GM23338 (cell line): ENCODE measurements at regions not wholly inside any gene's neighbourhood (a gene's known extent, or its start where the extent isn't known, plus 50 kb on each side); places are given as distances from the start of the nearest gene placed in this dataset.

Source experiments
- ATAC-seq: fragments of 200-7000 bp; cut with Tn5 transposase; 3 replicates; pipeline ENCODE4 v1.9.1; 2020
- DNase-seq: peaks from one replicate; pipeline ENCODE4 v3.0.0-alpha.2; 2015; ENCODE audit warnings: low spot score
- H2AFZ ChIP-seq: fragments of 200-600 bp; sonication (generic); 2 replicates; pipeline ENCODE4 v1.8.0; 2016; ENCODE audit warnings: antibody characterized with exemption, mild to moderate bottlenecking, moderate library complexity
- H3F3A ChIP-seq: fragments of 200-600 bp; sonication (generic); replicated peaks from 2 replicates; pipeline ENCODE4 v1.8.0; 2017; ENCODE audit warnings: antibody characterized with exemption, mixed run types, low read depth
- H3K27ac ChIP-seq: fragments of 200-600 bp; sonication (generic); 2 replicates; pipeline ENCODE4 v1.6.1; 2016; ENCODE audit warnings: low read depth
- H3K27me3 ChIP-seq: fragments of 200-600 bp; sonication (generic); 2 replicates; pipeline ENCODE4 v1.8.0; 2016; ENCODE audit warnings: mild to moderate bottlenecking, mixed run types, moderate library complexity; ENCODE audit not compliant: insufficient read depth
- H3K36me3 ChIP-seq: fragments of 200-600 bp; sonication (generic); 2 replicates; pipeline ENCODE4 v1.8.0; 2016; ENCODE audit warnings: mild to moderate bottlenecking; ENCODE audit not compliant: insufficient read depth
- H3K4me1 ChIP-seq: fragments of 200-600 bp; sonication (generic); 2 replicates; pipeline ENCODE4 v1.8.0; 2016; ENCODE audit warnings: mild to moderate bottlenecking, moderate library complexity; ENCODE audit not compliant: insufficient read depth
- H3K4me2 ChIP-seq: fragments of 200-600 bp; sonication (generic); 2 replicates; pipeline ENCODE4 v1.7.1; 2017; ENCODE audit warnings: mixed run types
- H3K4me3 ChIP-seq: fragments of 200-600 bp; sonication (generic); 2 replicates; pipeline ENCODE4 v1.6.1; 2016; ENCODE audit warnings: mixed run types
- H3K79me2 ChIP-seq: fragments of 200-600 bp; sonication (generic); replicated peaks from 2 replicates; pipeline ENCODE4 v1.8.0; 2017; ENCODE audit warnings: mild to moderate bottlenecking; ENCODE audit not compliant: insufficient read depth
- H3K9me2 ChIP-seq: fragments of 200-600 bp; sonication (generic); 2 replicates; pipeline ENCODE4 v1.8.0; 2017; ENCODE audit not compliant: insufficient read depth
- H4K20me1 ChIP-seq: fragments of 200-600 bp; sonication (generic); replicated peaks from 2 replicates; pipeline ENCODE4 v1.8.0; 2017; ENCODE audit warnings: mild to moderate bottlenecking; ENCODE audit not compliant: insufficient read depth
- H3K27ac Mint-ChIP-seq: 2 replicates; pipeline ENCODE4 v1.8.0; 2020; ENCODE audit warnings: inconsistent platforms, mild to moderate bottlenecking, moderate library complexity, mixed read lengths
- H3K27me3 Mint-ChIP-seq: 3 replicates; pipeline ENCODE4 v1.8.0; 2022; ENCODE audit warnings: low read depth, mild to moderate bottlenecking, moderate library complexity, mixed read lengths, inconsistent platforms; ENCODE audit not compliant: insufficient read depth, poor library complexity
- H3K36me3 Mint-ChIP-seq: 3 replicates; pipeline ENCODE4 v1.8.0; 2021; ENCODE audit warnings: low read depth, mild to moderate bottlenecking, inconsistent platforms, moderate library complexity, mixed read lengths
- H3K4me1 Mint-ChIP-seq: 3 replicates; pipeline ENCODE4 v1.8.0; 2020; ENCODE audit warnings: mild to moderate bottlenecking, inconsistent platforms, mixed read lengths
- H3K4me3 Mint-ChIP-seq: 3 replicates; pipeline ENCODE4 v1.8.0; 2021; ENCODE audit warnings: moderate library complexity, mild to moderate bottlenecking, inconsistent platforms, mixed read lengths
- H3K9me3 Mint-ChIP-seq: 3 replicates; pipeline ENCODE4 v1.8.0; 2020; ENCODE audit warnings: moderate library complexity, mild to moderate bottlenecking, inconsistent platforms, mixed read lengths
- CREB1 ChIP-seq: fragments of 250-450 bp; sonication (Bioruptor Pico); IDR thresholded peaks from 2 replicates; pipeline ENCODE4 v1.5.0; 2020; ENCODE audit warnings: low read depth, mild to moderate bottlenecking, moderate library complexity
- EZH2 ChIP-seq: fragments of 200-600 bp; sonication (generic); IDR thresholded peaks from one replicate; pipeline ENCODE4 v1.8.0; 2017; ENCODE audit warnings: antibody characterized with exemption, mild to moderate bottlenecking, low read depth; ENCODE audit not compliant: unreplicated experiment
- EZH2phosphoT487 ChIP-seq: fragments of 200-600 bp; sonication (generic); IDR thresholded peaks from one replicate; pipeline ENCODE4 v1.8.1; 2018; ENCODE audit warnings: antibody characterized with exemption; ENCODE audit not compliant: unreplicated experiment
- JUNB ChIP-seq: IDR thresholded peaks from one replicate; pipeline ENCODE4 v1.6.1; 2016; ENCODE audit warnings: antibody characterized with exemption; ENCODE audit not compliant: unreplicated experiment
- NANOG ChIP-seq: IDR thresholded peaks from 2 replicates; pipeline ENCODE4 v1.6.1; 2016; ENCODE audit warnings: antibody characterized with exemption, borderline replicate concordance
- POLR2AphosphoS5 ChIP-seq: IDR thresholded peaks from 2 replicates; pipeline ENCODE4 v1.6.1; 2016; ENCODE audit warnings: antibody characterized with exemption, low read depth
- STAT1 ChIP-seq: IDR thresholded peaks from one replicate; pipeline ENCODE4 v1.6.1; 2016; ENCODE audit warnings: antibody characterized with exemption; ENCODE audit not compliant: unreplicated experiment
- ZNF114 ChIP-seq: fragments of 250-450 bp; sonication (Bioruptor Pico); IDR thresholded peaks from 2 replicates; pipeline ENCODE4 v1.5.0; 2020; ENCODE audit warnings: mild to moderate bottlenecking, moderate library complexity
- ZNF331 ChIP-seq: fragments of 250-450 bp; sonication (Bioruptor Pico); IDR thresholded peaks from 2 replicates; pipeline ENCODE4 v1.5.0; 2020; ENCODE audit warnings: low read depth, mild to moderate bottlenecking, moderate library complexity
- TF ChIP-seq, protein P1 (sequence below): IDR thresholded peaks from 2 replicates; pipeline ENCODE4 v1.6.1; 2016; ENCODE audit warnings: antibody characterized with exemption
- TF ChIP-seq, protein P2 (sequence below): fragments of 250-450 bp; sonication (Bioruptor Pico); IDR thresholded peaks from 2 replicates; pipeline ENCODE4 v1.5.0; 2020; ENCODE audit warnings: mild to moderate bottlenecking, moderate library complexity
- TF ChIP-seq, protein P3 (sequence below), 2 experiments: fragments of 200-600 bp in 1 of 2; sonication (generic) in 1 of 2; conservative IDR thresholded peaks; 2 replicates each; pipeline versions ENCODE4 v1.5.1 to v1.6.1; 2016 to 2017; ENCODE audit warnings: antibody characterized with exemption in 2 of 2, low read depth in 2 of 2, mild to moderate bottlenecking in 2 of 2, moderate library complexity in 1 of 2
- TF ChIP-seq, protein P4 (sequence below): IDR thresholded peaks from one replicate; pipeline ENCODE4 v1.6.1; 2018; ENCODE audit warnings: antibody characterized with exemption; ENCODE audit not compliant: unreplicated experiment

DNA sequence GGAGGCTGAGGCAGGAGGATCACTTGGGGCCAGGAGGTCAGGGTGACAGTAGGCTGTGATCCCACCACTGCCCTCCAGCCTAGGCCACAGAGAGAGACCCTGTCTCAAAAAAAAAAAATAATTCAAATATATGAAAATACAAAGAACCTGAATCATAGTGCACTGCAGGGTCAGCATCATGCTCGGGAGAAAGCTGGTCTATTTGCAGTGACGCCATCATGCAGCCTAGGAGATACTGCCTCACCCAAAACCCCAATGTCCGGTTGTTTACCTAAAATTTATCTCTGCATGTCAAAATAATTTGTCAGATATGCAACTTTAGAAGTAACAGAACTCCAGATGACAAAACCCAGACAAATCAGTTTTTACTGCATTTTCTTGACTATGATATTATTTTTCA, 61.5 kb upstream of the ALKAL2 start:
- H3K4me3 ChIP-seq: no peak overlapping the region
- H3K36me3 ChIP-seq: no peaks in the 10 kb centered on the region
- no peaks in the 10 kb centered on the region for H3K36me3 Mint-ChIP-seq
- no peak for TF ChIP-seq STAT1
- TF ChIP-seq, protein P1, sequence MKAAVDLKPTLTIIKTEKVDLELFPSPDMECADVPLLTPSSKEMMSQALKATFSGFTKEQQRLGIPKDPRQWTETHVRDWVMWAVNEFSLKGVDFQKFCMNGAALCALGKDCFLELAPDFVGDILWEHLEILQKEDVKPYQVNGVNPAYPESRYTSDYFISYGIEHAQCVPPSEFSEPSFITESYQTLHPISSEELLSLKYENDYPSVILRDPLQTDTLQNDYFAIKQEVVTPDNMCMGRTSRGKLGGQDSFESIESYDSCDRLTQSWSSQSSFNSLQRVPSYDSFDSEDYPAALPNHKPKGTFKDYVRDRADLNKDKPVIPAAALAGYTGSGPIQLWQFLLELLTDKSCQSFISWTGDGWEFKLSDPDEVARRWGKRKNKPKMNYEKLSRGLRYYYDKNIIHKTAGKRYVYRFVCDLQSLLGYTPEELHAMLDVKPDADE: no peak
- no peak for TF ChIP-seq CREB1 (CRISPR knock-in tag)
- no peak for TF ChIP-seq EZH2
- no peak for TF ChIP-seq JUNB
- TF ChIP-seq POLR2AphosphoS5: no peak
- TF ChIP-seq ZNF114 (CRISPR knock-in tag): no peak
- no peak for TF ChIP-seq ZNF331 (CRISPR knock-in tag)
- TF ChIP-seq, protein P2, sequence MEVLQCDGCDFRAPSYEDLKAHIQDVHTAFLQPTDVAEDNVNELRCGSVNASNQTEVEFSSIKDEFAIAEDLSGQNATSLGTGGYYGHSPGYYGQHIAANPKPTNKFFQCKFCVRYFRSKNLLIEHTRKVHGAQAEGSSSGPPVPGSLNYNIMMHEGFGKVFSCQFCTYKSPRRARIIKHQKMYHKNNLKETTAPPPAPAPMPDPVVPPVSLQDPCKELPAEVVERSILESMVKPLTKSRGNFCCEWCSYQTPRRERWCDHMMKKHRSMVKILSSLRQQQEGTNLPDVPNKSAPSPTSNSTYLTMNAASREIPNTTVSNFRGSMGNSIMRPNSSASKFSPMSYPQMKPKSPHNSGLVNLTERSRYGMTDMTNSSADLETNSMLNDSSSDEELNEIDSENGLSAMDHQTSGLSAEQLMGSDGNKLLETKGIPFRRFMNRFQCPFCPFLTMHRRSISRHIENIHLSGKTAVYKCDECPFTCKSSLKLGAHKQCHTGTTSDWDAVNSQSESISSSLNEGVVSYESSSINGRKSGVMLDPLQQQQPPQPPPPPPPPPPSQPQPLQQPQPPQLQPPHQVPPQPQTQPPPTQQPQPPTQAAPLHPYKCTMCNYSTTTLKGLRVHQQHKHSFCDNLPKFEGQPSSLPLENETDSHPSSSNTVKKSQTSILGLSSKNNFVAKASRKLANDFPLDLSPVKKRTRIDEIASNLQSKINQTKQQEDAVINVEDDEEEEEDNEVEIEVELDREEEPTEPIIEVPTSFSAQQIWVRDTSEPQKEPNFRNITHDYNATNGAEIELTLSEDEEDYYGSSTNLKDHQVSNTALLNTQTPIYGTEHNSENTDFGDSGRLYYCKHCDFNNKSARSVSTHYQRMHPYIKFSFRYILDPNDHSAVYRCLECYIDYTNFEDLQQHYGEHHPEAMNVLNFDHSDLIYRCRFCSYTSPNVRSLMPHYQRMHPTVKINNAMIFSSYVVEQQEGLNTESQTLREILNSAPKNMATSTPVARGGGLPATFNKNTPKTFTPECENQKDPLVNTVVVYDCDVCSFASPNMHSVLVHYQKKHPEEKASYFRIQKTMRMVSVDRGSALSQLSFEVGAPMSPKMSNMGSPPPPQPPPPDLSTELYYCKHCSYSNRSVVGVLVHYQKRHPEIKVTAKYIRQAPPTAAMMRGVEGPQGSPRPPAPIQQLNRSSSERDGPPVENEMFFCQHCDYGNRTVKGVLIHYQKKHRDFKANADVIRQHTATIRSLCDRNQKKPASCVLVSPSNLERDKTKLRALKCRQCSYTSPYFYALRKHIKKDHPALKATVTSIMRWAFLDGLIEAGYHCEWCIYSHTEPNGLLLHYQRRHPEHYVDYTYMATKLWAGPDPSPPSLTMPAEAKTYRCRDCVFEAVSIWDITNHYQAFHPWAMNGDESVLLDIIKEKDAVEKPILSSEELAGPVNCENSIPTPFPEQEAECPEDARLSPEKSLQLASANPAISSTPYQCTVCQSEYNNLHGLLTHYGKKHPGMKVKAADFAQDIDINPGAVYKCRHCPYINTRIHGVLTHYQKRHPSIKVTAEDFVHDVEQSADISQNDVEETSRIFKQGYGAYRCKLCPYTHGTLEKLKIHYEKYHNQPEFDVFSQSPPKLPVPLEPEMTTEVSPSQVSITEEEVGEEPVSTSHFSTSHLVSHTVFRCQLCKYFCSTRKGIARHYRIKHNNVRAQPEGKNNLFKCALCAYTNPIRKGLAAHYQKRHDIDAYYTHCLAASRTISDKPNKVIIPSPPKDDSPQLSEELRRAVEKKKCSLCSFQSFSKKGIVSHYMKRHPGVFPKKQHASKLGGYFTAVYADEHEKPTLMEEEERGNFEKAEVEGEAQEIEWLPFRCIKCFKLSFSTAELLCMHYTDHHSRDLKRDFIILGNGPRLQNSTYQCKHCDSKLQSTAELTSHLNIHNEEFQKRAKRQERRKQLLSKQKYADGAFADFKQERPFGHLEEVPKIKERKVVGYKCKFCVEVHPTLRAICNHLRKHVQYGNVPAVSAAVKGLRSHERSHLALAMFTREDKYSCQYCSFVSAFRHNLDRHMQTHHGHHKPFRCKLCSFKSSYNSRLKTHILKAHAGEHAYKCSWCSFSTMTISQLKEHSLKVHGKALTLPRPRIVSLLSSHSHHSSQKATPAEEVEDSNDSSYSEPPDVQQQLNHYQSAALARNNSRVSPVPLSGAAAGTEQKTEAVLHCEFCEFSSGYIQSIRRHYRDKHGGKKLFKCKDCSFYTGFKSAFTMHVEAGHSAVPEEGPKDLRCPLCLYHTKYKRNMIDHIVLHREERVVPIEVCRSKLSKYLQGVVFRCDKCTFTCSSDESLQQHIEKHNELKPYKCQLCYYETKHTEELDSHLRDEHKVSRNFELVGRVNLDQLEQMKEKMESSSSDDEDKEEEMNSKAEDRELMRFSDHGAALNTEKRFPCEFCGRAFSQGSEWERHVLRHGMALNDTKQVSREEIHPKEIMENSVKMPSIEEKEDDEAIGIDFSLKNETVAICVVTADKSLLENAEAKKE (CRISPR knock-in tag): no peak
- TF ChIP-seq NANOG: no peak
- TF ChIP-seq, protein P3, sequence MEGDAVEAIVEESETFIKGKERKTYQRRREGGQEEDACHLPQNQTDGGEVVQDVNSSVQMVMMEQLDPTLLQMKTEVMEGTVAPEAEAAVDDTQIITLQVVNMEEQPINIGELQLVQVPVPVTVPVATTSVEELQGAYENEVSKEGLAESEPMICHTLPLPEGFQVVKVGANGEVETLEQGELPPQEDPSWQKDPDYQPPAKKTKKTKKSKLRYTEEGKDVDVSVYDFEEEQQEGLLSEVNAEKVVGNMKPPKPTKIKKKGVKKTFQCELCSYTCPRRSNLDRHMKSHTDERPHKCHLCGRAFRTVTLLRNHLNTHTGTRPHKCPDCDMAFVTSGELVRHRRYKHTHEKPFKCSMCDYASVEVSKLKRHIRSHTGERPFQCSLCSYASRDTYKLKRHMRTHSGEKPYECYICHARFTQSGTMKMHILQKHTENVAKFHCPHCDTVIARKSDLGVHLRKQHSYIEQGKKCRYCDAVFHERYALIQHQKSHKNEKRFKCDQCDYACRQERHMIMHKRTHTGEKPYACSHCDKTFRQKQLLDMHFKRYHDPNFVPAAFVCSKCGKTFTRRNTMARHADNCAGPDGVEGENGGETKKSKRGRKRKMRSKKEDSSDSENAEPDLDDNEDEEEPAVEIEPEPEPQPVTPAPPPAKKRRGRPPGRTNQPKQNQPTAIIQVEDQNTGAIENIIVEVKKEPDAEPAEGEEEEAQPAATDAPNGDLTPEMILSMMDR (conservative IDR thresholded peaks at IDR 0.05; ENCODE audit: low read depth in 2 of 2): no peak
- TF ChIP-seq, protein P4, sequence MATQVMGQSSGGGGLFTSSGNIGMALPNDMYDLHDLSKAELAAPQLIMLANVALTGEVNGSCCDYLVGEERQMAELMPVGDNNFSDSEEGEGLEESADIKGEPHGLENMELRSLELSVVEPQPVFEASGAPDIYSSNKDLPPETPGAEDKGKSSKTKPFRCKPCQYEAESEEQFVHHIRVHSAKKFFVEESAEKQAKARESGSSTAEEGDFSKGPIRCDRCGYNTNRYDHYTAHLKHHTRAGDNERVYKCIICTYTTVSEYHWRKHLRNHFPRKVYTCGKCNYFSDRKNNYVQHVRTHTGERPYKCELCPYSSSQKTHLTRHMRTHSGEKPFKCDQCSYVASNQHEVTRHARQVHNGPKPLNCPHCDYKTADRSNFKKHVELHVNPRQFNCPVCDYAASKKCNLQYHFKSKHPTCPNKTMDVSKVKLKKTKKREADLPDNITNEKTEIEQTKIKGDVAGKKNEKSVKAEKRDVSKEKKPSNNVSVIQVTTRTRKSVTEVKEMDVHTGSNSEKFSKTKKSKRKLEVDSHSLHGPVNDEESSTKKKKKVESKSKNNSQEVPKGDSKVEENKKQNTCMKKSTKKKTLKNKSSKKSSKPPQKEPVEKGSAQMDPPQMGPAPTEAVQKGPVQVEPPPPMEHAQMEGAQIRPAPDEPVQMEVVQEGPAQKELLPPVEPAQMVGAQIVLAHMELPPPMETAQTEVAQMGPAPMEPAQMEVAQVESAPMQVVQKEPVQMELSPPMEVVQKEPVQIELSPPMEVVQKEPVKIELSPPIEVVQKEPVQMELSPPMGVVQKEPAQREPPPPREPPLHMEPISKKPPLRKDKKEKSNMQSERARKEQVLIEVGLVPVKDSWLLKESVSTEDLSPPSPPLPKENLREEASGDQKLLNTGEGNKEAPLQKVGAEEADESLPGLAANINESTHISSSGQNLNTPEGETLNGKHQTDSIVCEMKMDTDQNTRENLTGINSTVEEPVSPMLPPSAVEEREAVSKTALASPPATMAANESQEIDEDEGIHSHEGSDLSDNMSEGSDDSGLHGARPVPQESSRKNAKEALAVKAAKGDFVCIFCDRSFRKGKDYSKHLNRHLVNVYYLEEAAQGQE: no peak
- TF ChIP-seq EZH2phosphoT487: no peak
- no peak overlapping the region for H2AFZ ChIP-seq
- H3K9me3 Mint-ChIP-seq: no peaks in the 10 kb centered on the region
- no peaks in the 10 kb centered on the region for H3K79me2 ChIP-seq
- H3K9me2 ChIP-seq: no peaks in the 10 kb centered on the region
- H3K4me2 ChIP-seq: no peak overlapping the region
- no peaks in the 10 kb centered on the region for H3F3A ChIP-seq
- peaks cover 3% of the 10 kb centered on the region for H3K27me3 Mint-ChIP-seq
- H3K27ac Mint-ChIP-seq: no peak overlapping the region
- ATAC-seq: no peak
- H4K20me1 ChIP-seq: no peaks in the 10 kb centered on the region
- no peak overlapping the region for H3K27ac ChIP-seq
- no peaks in the 10 kb centered on the region for H3K4me1 Mint-ChIP-seq
- no peaks in the 10 kb centered on the region for H3K27me3 ChIP-seq
- no peaks in the 10 kb centered on the region for H3K4me1 ChIP-seq
- H3K4me3 Mint-ChIP-seq: no peak overlapping the region
- DNase-seq: no peak
